H9 (cell line): ENCODE measurements at regions not wholly inside any gene's neighbourhood (a gene's known extent, or its start where the extent isn't known, plus 50 kb on each side); places are given as distances from the start of the nearest gene placed in this dataset.

Source experiments
- DNase-seq: peaks from one replicate; pipeline ENCODE4 v3.0.0-alpha.2; 2017
- H2AFZ ChIP-seq: one replicate; pipeline ENCODE4 v1.6.1; 2013; ENCODE audit warnings: mild to moderate bottlenecking, low read length, control low read depth, moderate library complexity
- H2AK5ac ChIP-seq: 2 replicates; pipeline ENCODE4 v1.6.1; 2013; ENCODE audit warnings: low read length, control low read depth, mixed read lengths; ENCODE audit not compliant: insufficient read length
- H2BK120ac ChIP-seq: one replicate; pipeline ENCODE4 v1.6.1; 2013; ENCODE audit warnings: low read depth, mild to moderate bottlenecking, low read length, control low read depth, inconsistent platforms; ENCODE audit not compliant: poor library complexity, severe bottlenecking
- H2BK12ac ChIP-seq: 2 replicates; pipeline ENCODE4 v1.6.1; 2013; ENCODE audit warnings: low read length, control low read depth, mixed read lengths, low read depth; ENCODE audit not compliant: insufficient read length
- H2BK15ac ChIP-seq: 2 replicates; pipeline ENCODE4 v1.6.1; 2013; ENCODE audit warnings: low read depth, low read length, control low read depth
- H2BK20ac ChIP-seq: one replicate; pipeline ENCODE4 v1.6.1; 2013; ENCODE audit warnings: low read depth, mild to moderate bottlenecking, low read length, control low read depth, inconsistent platforms; ENCODE audit not compliant: poor library complexity, severe bottlenecking
- H2BK5ac ChIP-seq: 2 replicates; pipeline ENCODE4 v1.6.1; 2013; ENCODE audit warnings: low read length, control low read depth, mixed read lengths; ENCODE audit not compliant: insufficient read length
- H3K14ac ChIP-seq: 2 replicates; pipeline ENCODE4 v1.6.1; 2013; ENCODE audit warnings: low read length, control low read depth; ENCODE audit not compliant: insufficient read depth
- H3K18ac ChIP-seq: 2 replicates; pipeline ENCODE4 v1.6.1; 2013; ENCODE audit warnings: low read depth, mild to moderate bottlenecking, mixed read lengths, low read length, control low read depth; ENCODE audit not compliant: insufficient read length
- H3K23ac ChIP-seq: 2 replicates; pipeline ENCODE4 v1.6.1; 2013; ENCODE audit warnings: low read length, control low read depth, mixed read lengths, low read depth; ENCODE audit not compliant: insufficient read length
- H3K23me2 ChIP-seq: 2 replicates; pipeline ENCODE4 v1.6.1; 2013; ENCODE audit warnings: low read depth, mild to moderate bottlenecking, mixed read lengths, low read length, control low read depth; ENCODE audit not compliant: insufficient read length, poor library complexity, severe bottlenecking
- H3K27ac ChIP-seq: 2 replicates; pipeline ENCODE4 v1.5.1; 2013; ENCODE audit warnings: low read length, control low read depth, mixed read lengths, low read depth; ENCODE audit not compliant: insufficient read length
- H3K27me3 ChIP-seq: 2 replicates; pipeline ENCODE4 v1.6.1; 2013; ENCODE audit warnings: low read length, control low read depth, inconsistent platforms; ENCODE audit not compliant: insufficient read depth
- H3K4ac ChIP-seq: 2 replicates; pipeline ENCODE4 v1.6.1; 2013; ENCODE audit warnings: low read depth, mild to moderate bottlenecking, control low read depth, inconsistent platforms, low read length, moderate library complexity
- H3K4me1 ChIP-seq: 2 replicates; pipeline ENCODE4 v1.6.1; 2013; ENCODE audit warnings: low read length, control low read depth, inconsistent platforms; ENCODE audit not compliant: insufficient read depth
- H3K4me2 ChIP-seq: 2 replicates; pipeline ENCODE4 v1.6.1; 2013; ENCODE audit warnings: low read length, control low read depth, mixed read lengths; ENCODE audit not compliant: insufficient read length, insufficient read depth
- H3K56ac ChIP-seq: 2 replicates; pipeline ENCODE4 v1.6.1; 2013; ENCODE audit warnings: low read depth, mild to moderate bottlenecking, mixed read lengths, low read length, control low read depth; ENCODE audit not compliant: insufficient read length
- H3K79me1 ChIP-seq: 2 replicates; pipeline ENCODE4 v1.6.1; 2013; ENCODE audit warnings: low read depth, mild to moderate bottlenecking, moderate library complexity, low read length, control low read depth, inconsistent platforms; ENCODE audit not compliant: insufficient read depth, poor library complexity, severe bottlenecking
- H3K79me2 ChIP-seq: 2 replicates; pipeline ENCODE4 v1.6.1; 2013; ENCODE audit warnings: low read length, control low read depth, inconsistent platforms; ENCODE audit not compliant: insufficient read depth
- H3K9ac ChIP-seq: 2 replicates; pipeline ENCODE4 v1.6.1; 2013; ENCODE audit warnings: low read length, control low read depth, mixed read lengths; ENCODE audit not compliant: insufficient read length; ENCODE audit errors: extremely low read depth
- H3K9me3 ChIP-seq: one replicate; pipeline ENCODE4 v1.6.1; 2013; ENCODE audit warnings: low read depth, low read length, inconsistent platforms; ENCODE audit not compliant: control insufficient read depth
- H3T11ph ChIP-seq: one replicate; pipeline ENCODE4 v1.6.1; 2013; ENCODE audit warnings: mild to moderate bottlenecking, low read length, control low read depth, inconsistent platforms
- H4K20me1 ChIP-seq: one replicate; pipeline ENCODE4 v1.6.1; 2013; ENCODE audit not compliant: control insufficient read depth, insufficient read length, insufficient read depth
- H4K5ac ChIP-seq: 2 replicates; pipeline ENCODE4 v1.6.1; 2013; ENCODE audit warnings: low read depth, mild to moderate bottlenecking, mixed read lengths, low read length, control low read depth; ENCODE audit not compliant: insufficient read length
- H4K8ac ChIP-seq: replicated peaks from 2 replicates; pipeline ENCODE4 v1.6.1; 2013; ENCODE audit warnings: low read length, control low read depth, mixed read lengths, low read depth; ENCODE audit not compliant: insufficient read length
- H4K91ac ChIP-seq: 2 replicates; pipeline ENCODE4 v1.6.1; 2013; ENCODE audit warnings: low read depth, mild to moderate bottlenecking, moderate library complexity, mixed read lengths, low read length, control low read depth; ENCODE audit not compliant: insufficient read length
- H3K27ac Mint-ChIP-seq, 3 experiments: 2 replicates in 2 of 3; 3 replicates in 1 of 3; pipeline ENCODE4 v1.8.0; 2020 to 2021; ENCODE audit warnings: mixed read lengths in 3 of 3, mild to moderate bottlenecking in 1 of 3, moderate library complexity in 1 of 3
- H3K27me3 Mint-ChIP-seq: 2 replicates; pipeline ENCODE4 v1.8.0; 2021; ENCODE audit warnings: low read depth, mild to moderate bottlenecking, moderate library complexity, mixed read lengths
- H3K36me3 Mint-ChIP-seq, 3 experiments: 2 replicates in 2 of 3; 3 replicates in 1 of 3; pipeline ENCODE4 v1.8.0; 2020 to 2021; ENCODE audit warnings: low read depth in 3 of 3, mixed read lengths in 3 of 3; ENCODE audit not compliant: insufficient read depth in 1 of 3
- H3K4me1 Mint-ChIP-seq, 2 experiments: 2 replicates each; pipeline ENCODE4 v1.8.0; 2020; ENCODE audit warnings: mixed read lengths in 2 of 2
- H3K4me3 Mint-ChIP-seq, 2 experiments: 2 replicates in 1 of 2; 3 replicates in 1 of 2; pipeline ENCODE4 v1.8.0; 2020 to 2021; ENCODE audit warnings: mild to moderate bottlenecking in 2 of 2, mixed read lengths in 2 of 2, moderate library complexity in 1 of 2
- H3K9me3 Mint-ChIP-seq, 2 experiments: 2 replicates in 1 of 2; 3 replicates in 1 of 2; pipeline ENCODE4 v1.8.0; 2020; ENCODE audit warnings: mild to moderate bottlenecking in 2 of 2, mixed read lengths in 2 of 2, moderate library complexity in 1 of 2
- TF ChIP-seq, protein P1 (sequence below): fragments of 200-600 bp; sonication (generic); conservative IDR thresholded peaks from 3 replicates; pipeline ENCODE4 v1.8.0; 2021; ENCODE audit warnings: antibody characterized with exemption, mild to moderate bottlenecking

DNA sequence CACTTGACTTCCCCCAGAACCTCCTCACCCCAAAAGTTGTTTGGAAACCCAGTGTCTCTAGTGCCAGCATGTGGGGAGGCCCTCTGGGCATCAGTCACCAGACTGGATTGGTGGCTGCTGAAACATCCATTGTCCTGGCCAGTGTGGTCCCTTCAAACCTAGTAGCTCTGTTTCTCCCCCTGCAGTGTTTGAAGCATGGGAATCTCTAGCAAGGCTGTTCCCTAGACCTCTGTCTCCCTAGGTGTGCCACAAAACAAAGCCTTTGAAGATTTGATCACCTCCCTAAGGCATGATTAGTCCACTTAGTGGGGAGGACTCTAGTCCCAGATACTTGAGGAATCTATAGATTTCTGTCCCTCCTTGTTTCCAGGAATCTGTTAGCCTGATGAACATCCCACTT lies 60.3 kb downstream of the ARF6 start:
- Histone ChIP-seq H3K23ac (no peak overlapping the region), H3K14ac (no peak overlapping the region), H4K5ac (no peak overlapping the region), H3K9me3 (no peaks in the 10 kb centered on the region), H3K79me2 (no peaks in the 10 kb centered on the region), H2BK15ac (no peak overlapping the region), H3K79me1 (no peaks in the 10 kb centered on the region), H3K9ac (no peak overlapping the region), H3K4me1 (no peaks in the 10 kb centered on the region), H4K20me1 (no peaks in the 10 kb centered on the region), H2AK5ac (no peak overlapping the region), H2AFZ (no peak overlapping the region), H3K18ac (no peak overlapping the region), H3K27me3 (no peaks in the 10 kb centered on the region), H3K23me2 (no peaks in the 10 kb centered on the region), H2BK120ac (no peak overlapping the region), H4K8ac (no peak overlapping the region), H2BK12ac (no peak overlapping the region), H3K4me2 (no peak overlapping the region), H2BK5ac (no peak overlapping the region), H4K91ac (no peak overlapping the region), H3K56ac (no peak overlapping the region), H2BK20ac (no peak overlapping the region), H3K4ac (no peak overlapping the region), H3T11ph (no peak overlapping the region), H3K27ac (no peak overlapping the region)
- no peak overlapping the region for H3K4me3 Mint-ChIP-seq
- H3K27me3 Mint-ChIP-seq = peaks cover 4% of the 10 kb centered on the region; the same call in 1 of the 2 replicates
- H3K27ac Mint-ChIP-seq = no peak overlapping the region; a peak in 1 of 7 replicates
- DNase-seq = no peak
- no peaks in the 10 kb centered on the region for H3K9me3 Mint-ChIP-seq
- no peaks in the 10 kb centered on the region for H3K36me3 Mint-ChIP-seq
- TF ChIP-seq, protein P1, sequence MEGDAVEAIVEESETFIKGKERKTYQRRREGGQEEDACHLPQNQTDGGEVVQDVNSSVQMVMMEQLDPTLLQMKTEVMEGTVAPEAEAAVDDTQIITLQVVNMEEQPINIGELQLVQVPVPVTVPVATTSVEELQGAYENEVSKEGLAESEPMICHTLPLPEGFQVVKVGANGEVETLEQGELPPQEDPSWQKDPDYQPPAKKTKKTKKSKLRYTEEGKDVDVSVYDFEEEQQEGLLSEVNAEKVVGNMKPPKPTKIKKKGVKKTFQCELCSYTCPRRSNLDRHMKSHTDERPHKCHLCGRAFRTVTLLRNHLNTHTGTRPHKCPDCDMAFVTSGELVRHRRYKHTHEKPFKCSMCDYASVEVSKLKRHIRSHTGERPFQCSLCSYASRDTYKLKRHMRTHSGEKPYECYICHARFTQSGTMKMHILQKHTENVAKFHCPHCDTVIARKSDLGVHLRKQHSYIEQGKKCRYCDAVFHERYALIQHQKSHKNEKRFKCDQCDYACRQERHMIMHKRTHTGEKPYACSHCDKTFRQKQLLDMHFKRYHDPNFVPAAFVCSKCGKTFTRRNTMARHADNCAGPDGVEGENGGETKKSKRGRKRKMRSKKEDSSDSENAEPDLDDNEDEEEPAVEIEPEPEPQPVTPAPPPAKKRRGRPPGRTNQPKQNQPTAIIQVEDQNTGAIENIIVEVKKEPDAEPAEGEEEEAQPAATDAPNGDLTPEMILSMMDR = no peak
- no peaks in the 10 kb centered on the region for H3K4me1 Mint-ChIP-seq
